ENCODE measurements at regions not wholly inside any gene's neighbourhood (a gene's known extent, or its start where the extent isn't known, plus 50 kb on each side); places are given as distances from the start of the nearest gene placed in this dataset.
A peak's percentile ranks its signal among the peaks of the same experiment; 100 is the strongest.
"Not testable (repeated sequence)": the region's sequence is repeated elsewhere in the genome, so short reads cannot be mapped to it uniquely, and the experiment has no call there.

- DNase-seq (ENCODE audit: low read depth): no peak
These were observed 253.1 kb upstream of the BTG1 start for GRCh38 chr12:92398565-92399309.

GRCh38 chr12:92396647-92397252 is 251.1 kb upstream of the BTG1 start:
- DNase-seq (ENCODE audit: low read depth): peak; percentile 85

GRCh38 chr12:92395322-92395721 is 249.7 kb upstream of the BTG1 start:
- no peak for DNase-seq (ENCODE audit: low read depth)

GRCh38 chr12:92394895-92395294 is 249.2 kb upstream of the BTG1 start:
- no peak for DNase-seq (ENCODE audit: low read depth)

- peak; percentile 3 for DNase-seq (ENCODE audit: low read depth)
These were observed 247.9 kb upstream of the BTG1 start for GRCh38 chr12:92393504-92393903.

- not testable (repeated sequence) for DNase-seq (ENCODE audit: low read depth)
These were observed 246.1 kb upstream of the BTG1 start for GRCh38 chr12:92391726-92392125.

- no peak for DNase-seq (ENCODE audit: low read depth)
These were observed 243.8 kb upstream of the BTG1 start for GRCh38 chr12:92389466-92389865.

- DNase-seq (ENCODE audit: low read depth): no peak
These were observed 239.7 kb upstream of the BTG1 start for GRCh38 chr12:92385296-92385695.

GRCh38 chr12:92384571-92384970 is 238.9 kb upstream of the BTG1 start:
- no peak for DNase-seq (ENCODE audit: low read depth)

- DNase-seq (ENCODE audit: low read depth): no peak
These were observed 236.8 kb upstream of the BTG1 start for GRCh38 chr12:92382383-92382878.

GRCh38 chr12:92381856-92382255 is 236.2 kb upstream of the BTG1 start:
- no peak for DNase-seq (ENCODE audit: low read depth)

- no peak for DNase-seq (ENCODE audit: low read depth)
These were observed 233.2 kb upstream of the BTG1 start for GRCh38 chr12:92378682-92379479.

- DNase-seq (ENCODE audit: low read depth): not testable (repeated sequence)
These were observed 229.9 kb upstream of the BTG1 start for GRCh38 chr12:92375504-92375903.

GRCh38 chr12:92370828-92371227 is 225.2 kb upstream of the BTG1 start:
- DNase-seq (ENCODE audit: low read depth): no peak

GRCh38 chr12:92369636-92370035 is 224.0 kb upstream of the BTG1 start:
- DNase-seq (ENCODE audit: low read depth): peak; percentile 98

- DNase-seq (ENCODE audit: low read depth): no peak
These were observed 223.4 kb upstream of the BTG1 start for GRCh38 chr12:92369056-92369455.

- DNase-seq (ENCODE audit: low read depth): no peak
These were observed 220.2 kb upstream of the BTG1 start for GRCh38 chr12:92365836-92366235.

- DNase-seq (ENCODE audit: low read depth): no peak
These were observed 219.7 kb upstream of the BTG1 start for GRCh38 chr12:92365333-92365732.

- DNase-seq (ENCODE audit: low read depth): peak; percentile 31
These were observed 217.9 kb upstream of the BTG1 start for GRCh38 chr12:92363295-92364146.

- no peak for DNase-seq (ENCODE audit: low read depth)
These were observed 217.1 kb upstream of the BTG1 start for GRCh38 chr12:92362785-92363184.

GRCh38 chr12:92362126-92362525 is 216.5 kb upstream of the BTG1 start:
- no peak for DNase-seq (ENCODE audit: low read depth)

- no peak for DNase-seq (ENCODE audit: low read depth)
These were observed 214.9 kb upstream of the BTG1 start for GRCh38 chr12:92360543-92360942.
